GM21786 (cell line): ENCODE measurements at regions not wholly inside any gene's neighbourhood (a gene's known extent, or its start where the extent isn't known, plus 50 kb on each side); places are given as distances from the start of the nearest gene placed in this dataset.

Experiments
- ATAC-seq: cut with Tn5 transposase; IDR thresholded peaks from one replicate; pipeline ENCODE4 v1.9.1; 2021; ENCODE audit not compliant: unreplicated experiment

DNA sequence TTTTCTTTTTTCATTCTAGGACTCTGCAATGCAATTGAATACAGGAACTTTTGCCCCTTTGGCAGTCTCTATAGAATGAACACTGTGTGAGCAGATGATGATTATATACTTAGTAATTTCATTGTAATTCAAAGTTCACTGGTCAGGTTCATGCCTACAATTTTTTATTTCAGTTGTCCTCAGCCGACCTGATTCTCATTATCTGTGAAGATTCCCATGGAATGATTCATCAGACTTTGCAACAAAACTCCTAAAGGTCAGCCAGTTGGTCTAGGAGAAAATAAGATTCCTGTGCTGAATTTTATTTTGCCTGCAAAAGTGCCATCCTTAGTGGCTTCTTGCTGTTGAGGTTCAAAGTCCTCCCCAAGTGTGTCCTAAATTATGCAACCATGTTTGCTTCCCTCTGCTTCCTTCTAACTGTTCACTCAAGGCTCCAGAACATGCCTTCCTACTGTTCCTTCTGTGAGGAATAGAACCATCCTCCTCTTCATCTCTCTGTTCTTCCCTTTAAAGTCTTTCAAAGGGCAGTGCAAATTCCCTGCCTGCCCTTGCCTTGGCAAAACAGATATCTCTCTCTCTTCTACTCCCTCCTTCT is 194.2 kb upstream of the CNR1 start:
- no peak for ATAC-seq

DNA sequence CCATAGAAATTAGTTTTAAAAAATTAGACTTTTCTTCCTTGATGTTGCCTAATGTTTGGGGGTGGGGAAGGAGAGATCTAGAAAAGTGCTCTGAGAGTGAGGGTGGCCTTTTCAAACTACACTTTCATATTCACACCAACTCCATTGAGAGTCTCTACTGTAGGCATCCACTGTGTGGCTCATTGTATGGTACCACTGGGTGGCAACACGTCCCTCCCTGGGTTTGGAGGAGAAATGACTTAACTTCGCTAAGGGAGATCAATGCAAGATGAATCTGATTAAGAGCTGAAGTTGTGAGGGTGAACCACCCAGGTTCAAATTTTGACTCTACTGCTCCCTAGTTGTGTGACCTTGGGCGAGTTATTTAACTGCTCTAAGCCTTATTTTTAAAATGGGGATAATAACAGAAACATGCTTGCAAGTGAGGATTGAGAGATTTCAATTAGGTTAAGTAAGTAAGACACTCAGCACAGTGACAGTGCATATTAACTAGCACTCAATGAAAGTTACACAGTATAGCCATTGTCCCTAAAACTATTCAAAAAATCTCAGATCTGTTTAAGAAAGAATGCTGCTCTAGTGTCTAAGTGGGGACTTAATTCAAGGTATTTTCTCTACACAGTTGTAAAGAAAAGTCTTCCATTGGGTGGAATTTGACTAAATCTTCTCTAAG is 193.5 kb upstream of the CNR1 start:
- ATAC-seq = no peak

- ATAC-seq = no peak
These were observed 192.7 kb upstream of the CNR1 start for GRCh38 chr6:88358846-88359245.

GRCh38 chr6:88349511-88349910 is 183.4 kb upstream of the CNR1 start:
- ATAC-seq = no peak

DNA sequence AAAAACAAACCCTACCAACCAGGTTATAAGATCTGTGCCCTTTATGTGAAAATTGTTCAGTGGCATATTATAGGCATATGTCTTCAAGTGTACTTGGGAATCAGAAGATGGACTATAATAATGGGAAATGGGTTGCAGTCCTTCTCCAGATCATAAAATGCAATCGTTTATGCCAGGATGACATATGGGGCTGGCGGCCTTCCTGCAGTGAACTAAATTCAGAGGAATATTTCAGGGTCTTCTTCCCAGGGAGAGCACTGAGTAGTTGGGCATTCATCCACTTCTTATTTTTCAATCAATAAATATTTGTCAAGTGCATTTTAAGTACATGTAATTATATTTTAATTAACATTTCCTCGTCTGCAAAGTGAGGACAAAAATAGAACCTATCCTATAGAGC is 176.2 kb upstream of the CNR1 start:
- ATAC-seq = no peak

DNA sequence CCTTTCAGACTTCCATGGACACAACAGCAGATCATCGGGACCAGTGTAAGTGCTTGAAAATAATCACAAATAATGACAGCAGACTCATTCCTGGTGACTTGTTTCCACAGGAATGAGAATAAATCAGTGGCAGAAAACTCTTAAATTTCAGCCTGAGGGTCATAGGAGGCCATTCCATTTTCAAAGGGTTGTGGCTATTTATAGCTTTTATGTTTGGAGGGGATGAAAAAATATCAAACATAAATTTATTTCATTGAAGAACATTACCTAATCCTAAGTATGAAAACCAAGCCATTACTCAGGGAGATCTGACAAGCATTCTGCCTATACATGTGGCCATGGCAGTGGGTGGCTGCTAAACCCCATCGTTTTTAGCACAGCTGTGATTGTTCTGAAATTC is 173.6 kb upstream of the CNR1 start:
- no peak for ATAC-seq

GRCh38 chr6:88321306-88321705 is 155.2 kb upstream of the CNR1 start:
- no peak for ATAC-seq

DNA sequence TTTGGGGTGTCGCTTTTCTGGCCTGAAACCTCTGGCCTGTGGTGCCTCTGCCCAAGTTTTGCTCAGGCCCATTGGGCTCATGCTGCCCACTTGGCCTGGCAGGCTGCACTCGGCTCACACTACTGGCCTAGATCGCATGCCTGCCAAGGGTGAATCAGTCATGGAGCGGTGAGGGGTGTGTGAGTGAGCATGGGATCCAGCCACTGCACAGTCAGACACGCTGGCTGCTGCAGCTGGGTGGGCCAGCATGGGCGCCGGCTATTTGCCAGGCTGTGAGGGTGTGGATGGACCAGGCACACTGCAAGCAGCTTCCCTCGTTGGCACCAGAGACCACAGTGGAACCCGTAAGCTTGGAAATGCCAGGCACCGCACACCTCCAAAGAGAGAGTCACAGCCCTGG is 145.4 kb upstream of the CNR1 start:
- no peak for ATAC-seq

DNA sequence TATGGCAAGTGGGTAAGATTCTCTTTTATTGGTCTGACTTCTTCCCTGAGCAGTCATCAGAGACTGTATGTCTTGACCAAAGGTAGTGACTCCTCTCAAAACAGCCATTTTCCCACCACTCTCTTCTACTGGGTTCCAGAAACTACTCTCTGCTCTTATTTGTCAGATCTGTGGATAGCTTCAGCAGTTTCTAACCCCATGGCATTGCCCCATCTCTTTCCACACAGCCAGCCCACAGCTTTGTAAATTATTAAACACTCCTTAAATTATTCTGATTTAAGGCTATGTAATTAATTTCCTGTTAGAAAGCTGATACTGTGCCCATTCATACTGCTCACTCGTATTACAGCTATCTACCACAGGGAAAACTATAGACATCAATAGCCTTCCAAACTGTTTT is 138.4 kb upstream of the CNR1 start:
- ATAC-seq = no peak

- ATAC-seq = no peak
These were observed 136.7 kb upstream of the CNR1 start for GRCh38 chr6:88302769-88303225.

DNA sequence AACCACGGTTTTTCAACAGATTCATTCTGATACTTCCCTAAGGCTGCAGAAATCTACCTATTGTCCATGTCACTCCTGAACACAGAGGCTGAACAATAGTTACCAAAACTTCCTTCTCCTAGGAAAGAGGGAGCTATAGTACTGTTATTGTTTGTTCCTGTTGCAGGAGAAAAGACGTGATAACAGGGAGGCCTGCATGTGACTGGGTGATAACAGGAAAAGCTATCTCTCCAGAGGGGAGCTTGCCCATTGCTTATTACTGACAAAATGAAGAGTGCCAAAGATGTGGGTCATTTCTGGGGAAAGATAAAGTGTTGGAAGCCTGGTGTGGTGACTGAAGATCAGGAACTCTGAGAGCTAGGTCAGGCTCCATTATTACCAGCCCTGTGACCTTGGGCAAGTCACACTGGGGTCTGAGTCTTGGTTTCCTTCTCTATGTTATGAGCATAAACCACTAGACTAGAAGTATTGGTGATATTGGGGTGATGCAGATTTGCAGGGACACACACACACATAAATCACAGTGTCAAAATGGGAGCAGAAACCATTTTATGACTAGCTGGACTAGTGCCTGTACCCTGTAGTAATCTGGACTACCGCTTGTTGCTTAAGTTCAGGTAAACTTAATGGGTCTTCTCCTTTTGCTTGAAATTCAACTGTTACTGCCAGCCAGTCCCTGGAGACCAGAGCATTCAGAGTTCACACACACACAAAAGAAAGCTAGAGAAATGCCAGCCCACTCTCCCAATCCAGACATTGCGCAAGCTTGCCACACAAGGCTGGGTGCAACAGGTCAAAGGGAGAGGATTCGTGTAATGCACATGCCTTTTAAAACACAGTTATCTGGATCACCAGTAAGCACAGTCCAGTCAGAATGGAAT is 136.0 kb upstream of the CNR1 start:
- ATAC-seq = no peak

GRCh38 chr6:88301256-88301655 is 135.1 kb upstream of the CNR1 start:
- ATAC-seq = no peak

DNA sequence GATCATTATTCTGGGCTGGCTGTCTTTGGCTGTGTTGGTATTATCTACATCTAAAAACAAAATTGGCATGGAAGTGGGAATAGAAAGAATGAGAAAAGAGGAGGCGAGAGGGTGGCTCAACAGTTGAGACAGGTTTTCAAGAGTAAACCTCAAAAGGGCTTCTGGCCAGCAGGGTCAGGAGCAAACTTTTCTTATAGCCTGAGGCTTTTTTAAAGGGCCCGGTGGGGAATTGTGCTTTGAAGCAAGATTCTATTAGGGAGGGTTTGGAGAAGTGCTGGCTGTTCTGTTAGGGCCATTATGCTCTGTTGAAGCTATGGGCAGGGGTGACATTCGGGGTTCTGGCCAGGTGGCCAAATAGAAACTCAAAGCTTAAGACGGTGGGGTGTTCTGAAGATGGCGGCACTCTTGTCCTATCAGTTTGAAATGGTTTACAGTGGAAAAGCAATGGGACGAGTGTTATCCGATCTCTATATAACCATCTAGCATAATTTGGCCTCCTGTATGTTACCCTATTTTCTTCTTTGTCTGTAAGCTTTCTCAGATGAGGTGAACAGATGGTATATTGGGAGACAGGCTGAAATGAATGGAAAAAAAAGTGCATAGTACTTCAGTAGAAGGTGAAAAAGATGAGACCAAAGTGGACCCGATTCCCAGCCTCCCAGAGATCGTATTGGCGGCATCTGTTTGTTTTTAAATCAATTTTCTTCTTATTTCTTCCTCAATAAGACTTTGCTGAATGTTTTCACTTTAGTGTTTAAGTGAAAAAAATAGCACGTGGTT is 132.1 kb upstream of the CNR1 start:
- no peak for ATAC-seq

DNA sequence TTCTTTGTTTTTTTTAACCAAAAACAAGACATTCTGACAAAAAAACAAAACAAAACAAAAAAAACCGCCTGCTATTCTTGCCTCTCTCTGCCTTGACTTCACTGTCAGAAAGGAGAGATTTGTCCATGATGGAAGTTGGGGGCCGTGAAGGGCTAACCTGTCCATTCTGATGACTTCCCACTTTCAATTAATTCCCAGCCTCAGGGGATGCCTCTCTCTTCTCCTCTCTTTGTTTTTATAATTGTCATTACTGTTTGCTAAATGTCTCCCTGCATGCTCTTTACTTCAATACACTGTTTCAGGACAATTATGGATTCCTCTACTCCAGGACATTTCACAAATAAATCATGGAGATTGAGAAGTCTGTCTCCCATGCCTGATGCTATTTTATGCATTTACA is 130.5 kb upstream of the CNR1 start:
- ATAC-seq = no peak

DNA sequence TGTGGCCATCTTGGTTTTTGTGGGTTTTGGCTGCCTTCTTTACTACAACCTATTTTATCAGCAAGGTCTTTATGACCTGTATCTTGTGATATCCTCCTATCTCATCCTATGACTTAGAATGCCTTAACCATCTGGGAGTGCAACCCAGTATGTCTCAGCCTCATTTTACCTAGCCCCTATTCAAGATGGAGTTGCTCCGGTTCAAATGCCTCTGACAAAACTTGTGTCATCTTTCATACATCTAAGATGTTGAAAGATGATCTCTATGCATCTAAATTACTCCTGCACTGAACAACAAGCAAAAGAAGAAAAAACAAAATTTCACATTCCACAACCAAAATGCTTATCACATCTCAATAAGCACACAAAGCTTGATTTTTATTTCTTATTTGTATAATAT is 129.5 kb upstream of the CNR1 start:
- ATAC-seq = no peak

- ATAC-seq = no peak
These were observed 128.6 kb upstream of the CNR1 start for GRCh38 chr6:88294702-88295101.

GRCh38 chr6:88290411-88290810 is 124.3 kb upstream of the CNR1 start:
- ATAC-seq = no peak

DNA sequence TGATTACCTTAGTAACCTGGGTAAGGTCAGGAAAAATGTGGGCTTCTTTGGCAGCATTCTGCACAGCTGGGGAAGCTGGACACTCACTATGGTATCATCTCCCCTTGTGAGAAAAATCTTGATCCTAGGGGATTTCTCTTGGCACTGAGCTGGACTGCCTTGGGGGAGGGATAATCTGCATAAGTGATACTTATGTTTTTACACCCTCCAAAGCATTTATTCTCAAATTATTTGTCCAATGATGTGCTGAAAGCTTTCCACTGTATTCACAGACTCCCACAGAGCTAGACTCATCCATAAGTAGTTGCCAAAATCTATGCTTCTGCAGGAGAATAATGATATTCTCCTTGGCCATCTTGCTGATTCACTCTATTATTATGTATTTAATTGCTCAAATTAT is 121.5 kb upstream of the CNR1 start:
- ATAC-seq = no peak

DNA sequence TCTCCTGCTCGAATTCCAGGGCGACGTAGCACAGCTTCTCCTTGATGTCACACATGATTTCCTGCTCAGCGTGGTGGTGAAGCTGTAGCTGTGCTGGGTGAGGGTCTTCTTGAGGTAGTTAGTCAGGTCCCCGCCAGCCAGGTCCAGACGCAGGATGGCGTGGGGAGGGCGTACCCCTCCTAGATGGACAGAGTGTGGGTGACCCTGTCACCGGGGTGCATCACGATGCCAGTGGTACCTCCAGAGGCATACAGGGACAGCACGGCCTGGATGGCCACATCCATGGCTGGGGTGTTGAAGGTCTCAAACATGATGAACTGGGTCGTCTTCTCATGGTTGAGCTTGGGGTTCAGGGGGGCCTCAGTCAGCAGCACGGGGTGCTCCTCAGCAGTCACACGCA is 110.2 kb upstream of the CNR1 start:
- ATAC-seq = no peak

- no peak for ATAC-seq
These were observed 102.4 kb upstream of the CNR1 start for GRCh38 chr6:88268508-88268907.

- ATAC-seq = no peak
These were observed 100.0 kb upstream of the CNR1 start for GRCh38 chr6:88266126-88266525.
